ENCODE measurements at regions not wholly inside any gene's neighbourhood (a gene's known extent, or its start where the extent isn't known, plus 50 kb on each side); places are given as distances from the start of the nearest gene placed in this dataset.

DNA sequence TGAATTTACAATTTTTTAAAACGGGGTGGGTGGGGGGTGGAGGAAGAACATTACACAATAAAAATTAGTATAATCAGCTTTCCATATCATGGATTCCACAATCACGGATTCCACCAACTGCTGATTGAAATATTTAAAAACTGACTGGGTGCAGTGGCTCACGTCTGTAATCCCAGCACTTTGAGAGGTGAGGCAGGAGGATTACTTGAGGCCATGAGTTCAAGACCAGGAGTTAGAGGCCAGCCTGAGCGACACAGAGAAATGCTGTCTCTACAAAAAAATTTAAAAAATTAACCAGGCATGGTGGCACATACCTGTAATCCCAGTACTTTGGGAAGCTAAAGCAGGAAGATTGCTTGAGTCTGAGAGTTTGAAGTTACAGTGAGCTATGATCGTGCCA, 254.7 kb downstream of the ATG4C start:
- ATAC-seq (no peak), DNase-seq (no peak)
- no peaks in the 10 kb centered on the region for H3K36me3 ChIP-seq
- no peaks in the 10 kb centered on the region for H3K9me3 ChIP-seq
- H3K4me3 ChIP-seq: no peak overlapping the region
- WGBS, 2 donors: 80 to 87% methylated on average over 5 of the region's 5 CpGs
- H3K27me3 ChIP-seq: peaks cover 0 to 5% (median 0%) of the 10 kb centered on the region in 7 donors
- TF ChIP-seq, protein P1, sequence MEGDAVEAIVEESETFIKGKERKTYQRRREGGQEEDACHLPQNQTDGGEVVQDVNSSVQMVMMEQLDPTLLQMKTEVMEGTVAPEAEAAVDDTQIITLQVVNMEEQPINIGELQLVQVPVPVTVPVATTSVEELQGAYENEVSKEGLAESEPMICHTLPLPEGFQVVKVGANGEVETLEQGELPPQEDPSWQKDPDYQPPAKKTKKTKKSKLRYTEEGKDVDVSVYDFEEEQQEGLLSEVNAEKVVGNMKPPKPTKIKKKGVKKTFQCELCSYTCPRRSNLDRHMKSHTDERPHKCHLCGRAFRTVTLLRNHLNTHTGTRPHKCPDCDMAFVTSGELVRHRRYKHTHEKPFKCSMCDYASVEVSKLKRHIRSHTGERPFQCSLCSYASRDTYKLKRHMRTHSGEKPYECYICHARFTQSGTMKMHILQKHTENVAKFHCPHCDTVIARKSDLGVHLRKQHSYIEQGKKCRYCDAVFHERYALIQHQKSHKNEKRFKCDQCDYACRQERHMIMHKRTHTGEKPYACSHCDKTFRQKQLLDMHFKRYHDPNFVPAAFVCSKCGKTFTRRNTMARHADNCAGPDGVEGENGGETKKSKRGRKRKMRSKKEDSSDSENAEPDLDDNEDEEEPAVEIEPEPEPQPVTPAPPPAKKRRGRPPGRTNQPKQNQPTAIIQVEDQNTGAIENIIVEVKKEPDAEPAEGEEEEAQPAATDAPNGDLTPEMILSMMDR (IDR thresholded peaks at IDR 0.05): no peak
- intact Hi-C loops (cut with DNase I): no loop called here
- H3K27ac ChIP-seq: no peak overlapping the region
- H3K4me1 ChIP-seq: no peaks in the 10 kb centered on the region

DNA sequence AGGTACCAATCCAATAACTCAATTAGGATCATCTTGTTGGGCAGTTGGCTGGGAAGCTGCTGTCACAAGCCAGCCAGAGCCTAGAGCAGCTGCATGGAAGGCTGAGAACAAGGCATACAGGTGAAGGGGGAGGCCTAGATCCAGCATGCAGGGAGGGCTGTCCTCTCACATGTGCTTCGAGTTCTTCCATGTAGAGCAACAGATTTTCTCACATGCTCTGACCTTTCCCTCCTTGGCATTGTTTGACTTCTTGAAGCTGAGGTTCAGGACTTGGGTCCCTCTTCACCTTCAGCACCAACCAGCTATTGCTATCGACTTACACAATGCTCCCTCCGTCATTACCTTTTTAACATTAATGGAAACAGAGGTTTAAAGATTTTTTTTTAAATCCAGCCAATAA, 257.7 kb downstream of the ATG4C start:
- no peaks in the 10 kb centered on the region for H3K9me3 ChIP-seq
- TF ChIP-seq, protein P1 (IDR thresholded peaks at IDR 0.05): no peak
- DNase-seq (no peak), ATAC-seq (no peak)
- intact Hi-C loops (cut with DNase I): no loop called here
- H3K27ac ChIP-seq: no peak overlapping the region
- 82 to 83% methylated on average over 3 of the region's 3 CpGs for WGBS, 2 donors
- no peaks in the 10 kb centered on the region for H3K36me3 ChIP-seq
- H3K27me3 ChIP-seq: no peaks in the 10 kb centered on the region
- H3K4me3 ChIP-seq: no peak overlapping the region
- H3K4me1 ChIP-seq: no peaks in the 10 kb centered on the region

DNA sequence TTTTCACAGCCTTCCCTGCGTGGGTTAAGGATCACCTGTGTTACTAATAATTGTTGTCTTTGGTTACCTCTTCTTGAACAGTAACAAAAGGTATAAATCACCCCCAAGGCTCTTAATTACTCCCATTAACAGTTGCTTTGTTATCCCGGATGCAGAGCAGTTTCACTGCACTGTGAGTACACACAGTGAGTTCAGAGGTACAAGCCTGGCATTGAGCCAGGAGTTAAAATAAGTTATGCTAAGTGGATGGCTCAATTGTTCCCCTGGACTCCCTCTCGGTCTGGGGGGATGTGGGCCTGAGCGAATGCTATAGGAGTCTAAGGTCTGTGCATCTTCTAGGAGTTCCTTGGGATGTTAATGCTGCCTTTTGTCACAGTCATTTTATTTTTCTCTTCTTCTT, 258.3 kb downstream of the ATG4C start:
- 27 to 33% methylated on average over 4 of the region's 4 CpGs for WGBS, 2 donors
- H3K27me3 ChIP-seq: no peaks in the 10 kb centered on the region
- no peaks in the 10 kb centered on the region for H3K4me1 ChIP-seq
- intact Hi-C loops (cut with DNase I): no loop called here
- no peaks in the 10 kb centered on the region for H3K36me3 ChIP-seq
- TF ChIP-seq, protein P1 (IDR thresholded peaks at IDR 0.05): no peak
- no peak overlapping the region for H3K4me3 ChIP-seq
- DNase-seq (no peak), ATAC-seq (peak in 3 of 8 donors; percentile 72 to 84 (median 74))
- no peaks in the 10 kb centered on the region for H3K9me3 ChIP-seq
- no peak overlapping the region for H3K27ac ChIP-seq

DNA sequence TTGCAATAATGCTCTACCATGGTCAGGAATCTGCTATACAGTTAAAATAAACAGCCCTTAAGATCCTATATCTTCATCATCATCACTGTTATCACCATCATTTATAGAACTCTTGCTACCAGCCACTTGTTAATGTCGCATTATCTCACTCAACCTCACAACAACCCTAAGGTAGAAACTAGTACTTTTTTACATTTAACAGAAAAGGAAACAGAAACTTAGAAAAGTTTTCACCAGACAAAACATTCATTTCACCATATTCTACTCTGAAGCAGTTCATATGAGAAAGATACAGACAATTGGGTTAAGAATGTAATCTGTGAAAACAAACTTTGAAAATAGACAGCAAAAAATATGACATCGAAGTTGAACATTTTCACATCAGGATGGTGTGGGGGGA, 262.6 kb downstream of the ATG4C start:
- DNase-seq (no peak), ATAC-seq (no peak)
- TF ChIP-seq, protein P1 (IDR thresholded peaks at IDR 0.05): no peak
- WGBS, 2 donors: 86 to 94% methylated on average over 2 of the region's 2 CpGs
- Histone ChIP-seq H3K27me3 (peaks cover 0 to 3% (median 0%) of the 10 kb centered on the region in 7 donors), H3K36me3 (no peaks in the 10 kb centered on the region), H3K27ac (no peak overlapping the region), H3K4me3 (no peak overlapping the region), H3K4me1 (no peaks in the 10 kb centered on the region), H3K9me3 (no peaks in the 10 kb centered on the region)
- intact Hi-C loops (cut with DNase I): no loop called here

DNA sequence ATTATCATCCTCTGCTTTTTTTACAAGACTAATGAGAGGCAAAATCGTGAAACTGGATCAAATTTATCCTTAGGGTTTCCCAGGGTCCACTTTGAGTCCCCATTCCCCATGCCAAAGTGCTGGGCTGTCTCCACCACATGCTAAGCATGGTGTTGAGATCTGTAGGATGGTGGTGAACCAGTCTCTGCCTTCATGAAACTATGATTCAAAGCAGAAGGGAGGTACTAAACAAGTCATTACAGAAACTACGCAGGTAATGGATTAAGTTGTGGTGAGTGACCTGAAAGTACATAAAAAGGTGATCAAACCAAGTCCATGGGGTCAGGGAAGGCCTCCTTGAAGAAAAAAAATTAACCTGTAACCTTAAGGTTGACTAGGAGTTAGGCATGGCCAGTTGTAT, 265.2 kb downstream of the ATG4C start:
- H3K36me3 ChIP-seq: no peaks in the 10 kb centered on the region
- 56 to 59% methylated on average over 2 of the region's 2 CpGs for WGBS, 2 donors

More for the DNA sequence above, 265.2 kb downstream of the ATG4C start:
- TF ChIP-seq, protein P1 (IDR thresholded peaks at IDR 0.05): no peak
- no peak overlapping the region for H3K27ac ChIP-seq
- intact Hi-C loops (cut with DNase I): no loop called here
- ATAC-seq (no peak), DNase-seq (no peak)
- H3K9me3 ChIP-seq: no peaks in the 10 kb centered on the region
- no peak overlapping the region for H3K4me3 ChIP-seq
- peaks cover 0 to 3% (median 0%) of the 10 kb centered on the region in 7 donors for H3K27me3 ChIP-seq
- H3K4me1 ChIP-seq: no peaks in the 10 kb centered on the region

Measured in heart right ventricle (tissue), 16 donors.